ENCODE measurements at regions not wholly inside any gene's neighbourhood (a gene's known extent, or its start where the extent isn't known, plus 50 kb on each side); places are given as distances from the start of the nearest gene placed in this dataset.

DNA sequence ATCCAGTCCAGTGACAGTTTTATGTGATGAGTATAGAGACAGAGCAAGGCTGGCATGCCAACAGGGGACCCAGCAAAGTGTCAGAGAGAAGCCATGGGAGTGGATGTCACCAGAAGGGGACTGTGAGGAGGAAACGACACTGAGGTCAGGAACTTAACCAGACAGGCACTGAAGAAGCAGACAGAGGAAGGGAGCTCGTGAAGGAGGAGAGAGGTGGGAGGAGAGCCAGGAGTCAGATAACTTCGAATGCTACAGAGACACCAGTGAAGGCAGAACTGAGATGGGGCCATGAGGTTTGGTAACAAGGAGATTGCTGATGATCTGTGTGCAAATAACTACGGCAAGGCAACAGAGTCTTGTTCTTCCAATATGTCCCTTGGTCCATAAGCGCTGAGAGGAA lies 211.1 kb upstream of the FOXA2 start:
- no peak for DNase-seq

DNA sequence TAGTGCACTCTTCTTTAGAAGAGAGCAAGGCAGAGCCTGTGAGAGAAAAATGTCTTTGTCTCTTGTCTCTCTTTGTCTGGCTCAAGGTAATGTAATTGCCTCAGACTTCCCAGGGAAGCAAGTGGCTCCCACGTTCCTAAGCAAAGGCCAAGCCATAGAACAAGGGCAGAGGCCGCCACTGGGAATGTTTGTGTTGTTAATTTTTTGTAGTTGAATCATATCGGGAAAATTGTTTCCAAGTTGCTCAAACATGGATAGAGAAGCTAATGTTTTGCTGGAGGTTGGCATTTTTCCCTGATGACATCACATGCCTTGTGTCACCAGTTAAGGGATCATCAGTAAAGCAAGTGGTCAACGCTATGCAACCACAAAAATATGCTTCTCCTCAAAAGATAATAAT lies 211.5 kb upstream of the FOXA2 start:
- peak; percentile 89 for DNase-seq

DNA sequence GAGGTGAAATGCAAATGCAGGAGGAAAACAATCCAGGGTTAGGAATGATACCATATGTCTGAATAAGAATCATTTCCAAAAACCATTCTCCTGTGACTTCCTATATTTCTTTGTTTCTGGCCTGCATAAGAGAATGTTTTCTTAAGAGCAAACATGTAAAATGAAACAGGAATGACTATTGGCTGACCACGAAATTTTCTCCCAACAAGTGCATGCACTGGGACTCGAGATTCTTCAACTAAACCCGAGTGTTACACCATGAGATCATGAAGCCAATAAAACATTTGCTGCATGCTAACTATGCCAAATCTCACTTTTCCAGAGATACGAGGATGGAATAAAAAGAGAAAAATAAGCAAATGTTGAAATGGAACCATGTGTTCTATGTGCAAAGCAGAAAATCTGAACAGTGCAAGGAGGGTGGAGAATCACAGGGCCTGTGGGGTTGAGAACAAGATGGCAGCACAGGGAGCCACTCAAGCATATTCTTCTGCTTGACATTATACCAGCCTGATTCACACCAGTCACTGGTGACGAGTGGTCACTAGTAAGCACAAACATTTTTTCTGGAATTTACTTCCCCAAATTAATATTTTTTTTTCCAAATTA lies 212.2 kb upstream of the FOXA2 start:
- DNase-seq = no peak

DNA sequence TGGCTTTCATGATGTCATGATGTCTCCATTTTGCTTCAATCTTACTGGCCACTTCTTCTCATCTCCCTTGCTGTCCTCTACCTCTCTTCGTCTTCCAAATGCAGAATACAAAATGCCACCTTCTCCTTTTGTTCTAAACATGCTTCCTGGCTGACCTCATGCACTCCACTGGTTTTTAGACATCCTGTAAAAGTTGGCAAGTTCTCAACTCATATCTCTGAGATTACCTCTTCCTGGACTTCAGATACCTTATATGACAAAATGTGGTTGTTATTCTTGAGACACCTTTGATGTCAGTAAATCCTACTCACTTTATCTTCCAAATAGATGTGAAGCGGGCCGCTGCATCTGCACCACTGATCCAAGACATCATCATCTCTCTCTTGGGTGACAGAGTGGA lies 212.7 kb upstream of the FOXA2 start:
- no peak for DNase-seq

DNA sequence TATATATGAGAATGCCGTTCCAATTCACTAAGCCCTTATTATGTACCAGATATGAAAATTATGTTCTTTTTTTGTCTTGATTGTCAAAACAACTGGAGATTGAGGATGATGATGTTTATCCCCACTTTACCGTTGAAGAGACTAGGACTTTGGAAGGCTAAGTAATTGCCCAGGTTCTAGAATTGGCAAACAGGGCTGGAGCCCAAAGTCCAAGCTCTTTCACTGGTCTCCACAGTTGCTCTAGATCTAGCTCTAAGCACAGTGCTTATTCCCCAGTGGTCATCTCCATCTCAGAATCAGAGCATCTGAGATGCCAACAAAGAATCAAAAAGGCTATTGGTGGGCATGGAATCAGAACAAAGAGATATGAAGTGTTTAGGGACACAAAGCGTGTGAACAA lies 215.3 kb upstream of the FOXA2 start:
- DNase-seq = no peak

DNA sequence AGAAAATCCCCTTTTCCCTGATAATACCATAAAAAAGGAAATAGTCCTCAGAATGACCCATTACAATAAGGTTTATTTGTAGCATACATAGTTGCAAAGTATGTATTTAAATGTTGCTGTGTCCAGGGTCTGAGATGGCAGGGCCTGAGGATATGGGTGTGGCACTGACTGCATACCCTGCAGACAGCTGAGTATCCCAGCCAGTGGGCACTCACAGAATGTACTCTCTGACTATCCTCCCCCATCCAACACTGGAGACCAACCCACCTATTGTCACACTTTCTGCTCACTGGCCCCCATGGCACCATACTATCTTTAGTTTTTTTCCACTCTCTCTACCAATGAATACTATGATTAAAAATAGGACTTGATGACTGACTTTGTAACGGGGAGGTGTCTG lies 215.8 kb upstream of the FOXA2 start:
- DNase-seq = no peak

DNA sequence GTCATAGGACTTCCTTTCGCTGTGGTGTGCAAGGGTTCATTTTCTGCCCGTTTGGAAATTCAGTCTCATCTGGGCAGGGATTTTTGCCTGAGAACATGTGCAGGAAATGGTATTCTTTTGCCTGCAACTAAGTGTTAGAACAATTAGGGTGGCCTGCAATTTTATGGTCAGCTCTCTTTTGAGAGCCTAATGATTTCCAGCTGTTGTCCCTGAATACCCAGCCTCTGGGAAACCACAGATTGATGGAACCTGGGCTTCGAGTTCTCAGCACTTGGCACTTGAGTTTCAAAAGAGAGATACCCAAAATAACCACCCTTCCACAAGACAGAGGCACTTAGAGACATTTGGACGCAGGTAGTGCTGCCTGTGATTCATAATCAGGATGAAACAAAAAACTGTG lies 217.2 kb upstream of the FOXA2 start:
- DNase-seq = no peak

DNA sequence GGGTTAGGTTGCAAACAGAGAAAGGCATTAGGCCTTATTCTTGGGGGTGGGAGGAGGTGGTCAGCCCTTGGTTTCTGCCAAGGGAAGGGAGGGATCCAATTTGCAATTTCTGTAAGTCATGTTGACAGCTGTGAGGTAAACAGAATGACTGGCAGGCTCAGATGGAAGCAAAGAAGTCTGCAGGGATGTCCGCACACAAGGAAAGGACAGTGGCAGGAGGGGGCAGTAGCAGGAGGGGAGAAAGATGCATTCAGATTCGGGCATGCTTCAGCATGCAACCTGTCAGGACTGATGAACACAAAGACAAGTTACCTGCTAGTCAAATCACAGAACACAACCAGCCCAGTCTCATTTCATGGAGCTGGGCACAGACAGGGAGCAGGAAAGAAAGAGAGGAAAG lies 217.9 kb upstream of the FOXA2 start:
- no peak for DNase-seq

DNA sequence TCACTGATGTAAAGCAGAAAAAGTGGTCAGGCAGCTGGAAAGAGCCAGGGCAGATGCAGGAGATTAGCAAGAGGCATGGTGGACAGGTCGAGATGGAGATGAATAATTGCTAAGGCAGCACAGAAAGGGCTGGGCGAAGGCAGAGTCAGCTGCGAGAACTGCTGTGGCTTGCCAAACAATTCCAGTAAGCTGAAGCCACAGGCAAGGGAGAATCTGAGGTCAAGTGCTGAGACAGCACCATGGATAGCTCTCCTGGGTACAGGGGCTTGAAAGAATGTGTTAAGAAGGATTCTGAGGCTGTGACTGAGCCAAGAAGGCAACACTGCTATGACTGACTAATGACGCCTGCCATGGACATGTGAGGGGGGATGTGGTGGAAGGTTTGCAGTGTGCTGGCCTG lies 220.8 kb upstream of the FOXA2 start:
- DNase-seq = peak; percentile 64

DNA sequence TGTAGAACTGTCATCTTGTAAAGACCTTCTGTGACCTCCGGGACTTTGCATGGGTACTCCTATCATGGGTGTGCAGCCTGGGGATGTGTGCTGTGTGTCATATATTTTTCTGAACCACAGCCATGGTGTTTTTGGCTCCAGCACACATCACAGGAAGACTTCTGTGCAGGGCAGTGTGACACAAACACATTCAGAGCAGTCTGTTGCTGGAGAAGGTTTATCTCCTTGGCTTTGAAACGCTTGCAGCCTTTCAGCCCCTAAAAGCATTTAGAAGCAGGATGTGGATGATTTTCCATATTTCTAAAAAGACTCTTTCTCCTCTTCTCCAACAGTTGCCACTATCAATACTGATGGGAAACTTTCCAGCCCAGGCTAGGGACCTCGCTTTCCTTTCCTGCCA lies 221.6 kb upstream of the FOXA2 start:
- DNase-seq = no peak

DNA sequence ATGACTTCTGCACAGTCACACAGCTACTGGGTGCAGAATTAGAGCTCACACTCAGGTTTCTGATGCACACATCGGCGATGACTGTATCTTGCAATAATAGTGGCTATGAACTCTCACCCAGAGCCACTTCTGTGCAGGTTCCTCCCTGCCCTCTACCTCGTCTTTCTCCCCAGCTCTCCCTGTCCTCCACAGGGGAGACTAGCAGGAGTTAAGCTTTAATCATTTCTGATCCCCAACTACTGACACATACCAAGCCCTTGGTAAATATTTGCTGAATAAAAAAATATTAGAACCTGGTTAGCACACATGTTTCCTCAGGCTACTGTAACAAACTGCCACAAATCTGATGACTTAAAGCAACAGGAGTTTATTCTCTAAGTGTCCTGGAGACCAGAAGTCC lies 222.7 kb upstream of the FOXA2 start:
- DNase-seq = no peak

DNA sequence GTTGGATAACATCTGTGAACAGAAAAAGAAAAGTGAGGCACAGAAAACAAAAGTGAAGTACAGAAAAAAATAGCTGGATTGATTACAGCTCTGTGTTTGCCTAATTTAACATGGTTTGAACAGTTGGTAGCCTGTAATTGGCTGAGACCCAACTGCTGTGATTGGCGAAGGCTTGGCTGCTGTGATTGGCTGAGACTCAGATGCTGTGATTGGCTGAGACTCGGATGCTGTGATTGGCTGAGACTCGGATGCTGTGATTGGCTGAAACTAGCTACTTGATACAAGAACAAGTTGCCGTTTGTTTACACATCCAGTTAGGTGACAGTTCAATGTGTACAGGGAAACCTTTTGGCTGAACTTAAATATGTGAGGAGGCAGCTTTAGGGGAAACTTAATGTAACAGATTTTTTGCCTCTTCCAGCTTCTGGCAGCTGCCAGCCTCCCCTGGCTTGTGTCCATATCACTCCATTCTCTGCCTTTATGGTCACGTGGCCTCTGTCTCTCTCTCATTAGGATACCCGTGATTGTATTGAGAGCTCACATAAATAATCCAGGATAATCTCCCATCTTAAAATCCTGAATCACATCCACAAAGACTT lies 223.4 kb upstream of the FOXA2 start:
- DNase-seq = no peak

DNA sequence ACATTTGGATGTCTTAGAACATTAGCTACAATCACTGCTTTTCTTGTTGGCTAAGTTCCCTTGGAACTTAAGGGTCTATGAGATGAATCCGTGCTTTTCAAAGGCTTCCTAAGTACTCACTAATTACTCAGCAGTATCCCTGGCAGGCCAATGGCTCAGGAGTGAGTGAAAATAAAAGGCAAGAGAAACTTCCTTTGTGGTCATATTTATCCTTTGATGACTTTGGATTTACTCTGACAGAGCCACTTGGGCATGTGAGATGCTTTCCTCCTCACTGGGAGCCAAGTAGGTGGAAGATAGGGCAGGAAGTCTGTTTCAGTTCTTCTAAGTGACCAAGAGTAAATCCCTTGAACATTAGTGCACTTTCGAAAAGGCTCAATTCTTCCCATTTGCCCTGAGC lies 224.3 kb upstream of the FOXA2 start:
- DNase-seq = no peak

DNA sequence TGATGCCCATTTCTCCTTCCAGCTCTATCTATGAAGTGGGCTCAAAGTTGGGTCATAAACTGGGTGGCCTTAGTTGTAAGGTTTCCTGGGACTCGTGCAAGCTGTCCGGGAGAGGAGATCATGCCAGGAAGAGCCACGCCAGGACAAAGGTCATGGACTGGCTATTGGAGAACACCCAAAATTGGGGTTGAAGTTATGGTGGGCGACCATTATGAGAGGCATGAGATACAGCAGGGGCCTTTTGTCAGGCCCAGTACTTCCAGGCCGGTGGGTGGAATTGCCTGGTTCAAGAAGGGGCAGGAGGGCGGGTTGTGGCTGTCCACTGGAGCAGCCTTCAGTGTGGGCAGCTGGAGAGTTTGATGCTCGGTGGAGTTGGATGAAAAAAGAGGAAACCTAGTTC lies 225.1 kb upstream of the SSTR4 start:
- DNase-seq = no peak

DNA sequence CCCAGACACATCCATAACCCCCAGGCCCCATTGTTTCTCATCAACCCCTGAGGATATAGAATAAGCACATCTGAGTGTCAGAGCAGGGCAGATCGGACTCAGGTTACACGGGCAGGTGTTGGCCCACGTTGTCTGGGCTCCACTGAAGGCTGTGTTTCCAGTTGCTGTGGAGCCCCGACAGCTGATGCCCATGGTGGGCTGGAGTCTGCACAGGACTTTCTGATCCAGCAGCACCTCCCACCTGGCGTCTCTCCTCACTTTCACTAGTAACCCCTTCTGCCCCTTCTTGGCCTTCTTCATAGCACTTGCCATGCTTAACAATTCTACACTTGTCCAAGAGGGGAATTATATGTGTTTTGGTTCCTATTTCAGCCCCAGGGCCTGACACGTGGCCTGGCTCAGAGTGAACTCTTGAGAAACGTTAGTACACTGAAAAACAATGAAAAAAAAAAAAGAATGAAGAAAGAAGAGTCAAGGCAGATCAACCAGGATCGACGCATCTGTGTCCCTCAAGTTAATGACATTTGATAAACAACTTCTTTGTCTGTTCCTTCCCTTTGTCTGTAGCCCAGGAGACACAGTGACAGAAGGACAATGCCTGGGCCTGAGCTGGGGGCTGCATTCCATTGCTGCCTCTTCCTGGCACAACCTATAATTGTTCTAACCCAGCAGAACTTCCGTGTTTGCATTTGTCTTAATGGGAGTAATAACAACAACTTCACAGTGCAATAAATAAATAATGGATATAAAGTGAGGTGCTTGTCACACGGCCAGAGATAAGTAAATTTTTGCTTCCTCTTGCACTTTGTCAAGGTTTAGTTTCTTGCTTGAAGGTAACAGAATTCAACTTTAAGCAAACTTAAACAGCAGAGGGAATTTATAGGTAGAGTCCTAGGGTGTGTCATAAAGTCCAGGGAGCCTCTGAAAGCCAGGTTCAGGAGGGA lies 224.2 kb upstream of the SSTR4 start:
- DNase-seq = no peak

DNA sequence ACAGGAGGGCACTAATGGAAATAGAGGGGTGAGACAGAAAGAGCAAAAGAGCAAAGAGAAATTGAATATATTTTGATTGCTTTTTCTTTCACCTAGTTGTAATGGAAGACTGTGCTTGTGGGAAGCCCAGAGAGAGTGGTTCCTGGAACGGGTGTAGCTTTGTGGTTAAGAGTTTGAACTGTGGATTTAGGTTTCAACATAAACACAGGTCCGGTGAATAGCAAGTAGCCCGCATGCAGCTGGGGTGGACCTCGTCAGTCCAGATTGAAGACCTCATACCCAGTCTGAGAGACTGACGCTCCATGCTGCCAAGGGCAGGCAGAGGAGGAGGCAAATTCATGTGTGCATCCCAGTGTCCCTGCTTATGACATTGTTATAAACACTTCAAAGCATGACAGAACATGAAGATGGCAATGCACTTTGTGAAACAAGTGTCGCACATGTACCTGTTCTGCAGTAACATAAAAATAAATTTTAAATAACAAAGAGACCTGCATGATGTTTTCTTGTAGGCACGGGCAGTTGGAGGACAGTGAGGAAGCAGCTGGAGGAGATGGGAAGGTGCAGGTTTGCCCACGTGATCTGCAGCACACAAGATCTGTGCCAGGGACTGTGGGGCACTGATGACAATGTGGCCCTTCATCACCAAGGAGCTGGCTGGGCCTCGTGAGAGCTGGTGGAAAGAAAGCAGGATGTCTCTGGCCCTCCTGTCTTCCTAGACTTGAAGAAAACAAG lies 220.5 kb upstream of the SSTR4 start:
- DNase-seq = no peak

DNA sequence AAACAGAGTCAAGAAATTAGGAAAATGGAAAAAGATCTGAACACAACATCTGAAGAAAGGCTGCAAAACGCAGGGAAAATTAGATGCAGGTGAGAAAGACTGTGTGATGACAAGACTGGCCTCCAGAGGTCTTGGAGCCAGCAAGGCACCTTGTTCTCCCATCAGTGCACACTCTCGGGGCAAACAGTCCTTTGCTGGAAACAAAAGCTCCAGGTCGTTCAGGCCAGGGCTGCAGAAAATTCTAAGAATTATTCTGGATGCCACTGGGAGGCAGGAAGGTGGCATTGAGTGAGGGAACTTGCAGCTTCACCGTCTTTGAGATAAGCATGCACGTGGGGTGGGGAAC lies 219.9 kb upstream of the SSTR4 start:
- DNase-seq = no peak

DNA sequence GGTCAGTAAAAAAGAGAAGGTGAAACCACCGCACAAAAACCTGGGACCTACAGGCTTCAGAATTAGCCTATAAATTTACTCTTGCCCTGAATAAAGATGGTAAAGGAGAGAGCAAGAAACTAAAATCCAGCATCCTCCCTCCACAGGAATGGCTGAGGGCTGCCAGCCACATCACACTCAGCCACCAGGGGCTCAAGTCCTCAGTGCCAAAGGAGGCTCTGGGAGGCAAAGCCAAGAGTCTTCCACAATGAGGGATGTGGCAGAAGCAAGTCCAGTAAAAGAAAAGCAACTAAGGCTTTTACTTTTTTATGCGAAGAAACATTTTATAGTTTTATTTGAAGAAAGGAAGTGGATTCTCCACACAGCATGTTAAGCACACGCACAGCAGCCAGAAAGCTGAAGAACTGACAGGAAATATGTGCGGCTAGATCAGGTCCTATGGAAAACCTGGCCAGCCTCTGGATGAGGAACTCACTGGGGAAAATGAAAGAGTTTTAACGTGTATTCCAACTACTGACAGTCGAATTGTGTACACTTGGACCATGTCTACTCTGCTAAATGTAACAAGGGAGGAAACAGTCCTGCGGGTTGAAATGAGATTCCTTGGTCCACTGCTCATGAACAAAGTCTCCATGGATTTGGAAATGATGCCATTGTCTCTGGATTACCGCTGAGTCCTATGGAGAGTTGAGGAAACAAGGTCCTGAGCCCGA lies 219.4 kb upstream of the SSTR4 start:
- no peak for DNase-seq

DNA sequence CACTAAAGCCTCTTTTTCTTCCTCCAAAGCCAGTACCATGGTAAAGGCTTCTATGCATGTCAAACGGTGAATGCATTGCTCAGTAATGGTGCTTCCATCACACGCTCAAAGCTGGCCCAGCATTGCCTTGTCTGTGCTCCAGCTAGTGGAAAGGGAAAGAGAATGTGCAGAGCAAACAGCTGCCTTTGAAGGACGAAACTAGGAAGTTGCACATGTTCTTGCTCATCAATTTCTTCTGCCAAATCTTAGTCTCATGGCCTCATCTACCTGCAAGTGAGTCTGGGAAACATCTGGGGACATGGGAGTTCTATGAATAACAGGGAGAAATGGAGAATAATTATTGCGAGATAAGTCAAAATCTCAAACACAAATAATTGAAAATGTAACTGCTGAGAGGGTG lies 216.5 kb upstream of the SSTR4 start:
- no peak for DNase-seq

DNA sequence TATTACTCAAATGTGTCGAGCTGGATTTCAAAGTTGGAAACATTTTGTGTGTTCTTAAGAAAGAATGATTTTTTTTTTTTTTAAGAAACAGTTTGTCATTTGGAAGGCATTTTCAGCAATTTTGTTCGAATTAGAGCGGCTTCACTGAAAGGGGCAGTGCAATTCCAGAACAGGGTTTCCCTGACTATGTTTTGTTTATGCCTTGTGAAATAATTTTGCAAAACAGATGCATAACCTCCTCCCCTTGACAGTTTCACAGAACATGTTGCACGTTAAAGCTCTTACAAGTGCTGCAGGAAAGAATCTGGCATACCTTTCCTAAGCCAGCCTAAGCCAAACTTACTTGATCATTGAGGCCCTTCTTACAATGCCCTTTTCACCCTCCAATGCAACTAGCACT lies 216.0 kb upstream of the SSTR4 start:
- DNase-seq = no peak

DNA sequence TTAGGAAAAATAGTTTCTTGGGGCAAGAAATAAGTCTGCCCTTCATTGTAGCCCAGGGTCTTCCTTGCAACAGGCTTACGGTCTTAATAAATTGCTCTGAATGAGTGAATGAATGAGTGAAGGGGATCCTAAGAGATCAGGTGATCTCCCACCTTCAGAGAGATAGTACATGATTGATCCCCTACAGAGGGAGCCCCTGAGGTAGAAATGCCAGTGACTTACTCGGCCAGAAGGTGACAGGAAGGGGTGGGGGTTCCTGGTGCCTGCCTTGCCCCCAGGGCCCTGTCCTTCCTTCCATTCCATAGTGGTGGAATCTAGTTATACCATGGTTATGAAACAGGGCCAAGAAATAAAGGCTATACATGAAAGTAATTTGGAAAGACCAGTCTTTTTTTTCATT lies 215.3 kb upstream of the SSTR4 start:
- no peak for DNase-seq

DNA sequence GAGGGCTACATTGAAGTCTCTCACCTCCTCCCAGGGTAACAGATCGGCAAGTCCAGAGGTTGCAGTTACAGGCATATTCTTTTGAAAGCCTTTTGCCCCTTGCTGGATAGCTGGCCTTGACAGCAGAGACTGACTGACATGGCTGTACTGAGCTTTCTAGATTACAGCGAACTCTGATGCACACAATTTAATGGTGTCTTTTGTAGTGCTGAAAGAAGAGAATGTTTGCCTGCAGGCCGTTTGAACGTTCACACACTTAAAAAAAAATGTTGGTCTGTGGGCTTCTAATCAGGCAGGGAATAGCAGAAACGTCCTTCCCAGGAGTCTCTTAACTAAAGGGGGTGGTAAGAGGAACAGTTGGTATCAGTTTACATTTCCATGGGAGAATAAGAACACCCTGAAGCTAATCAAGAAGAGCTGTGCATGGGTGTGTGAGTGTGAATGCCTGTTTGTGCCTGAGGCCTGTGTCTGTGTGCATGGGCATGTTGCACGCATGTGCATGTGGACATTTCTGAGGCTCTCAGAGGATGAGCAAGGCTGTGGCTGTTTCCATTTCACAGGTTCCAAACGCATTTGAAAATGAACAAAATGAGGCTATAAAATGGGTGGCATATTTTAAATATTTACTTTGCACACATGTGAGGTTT lies 213.9 kb upstream of the SSTR4 start:
- no peak for DNase-seq

DNA sequence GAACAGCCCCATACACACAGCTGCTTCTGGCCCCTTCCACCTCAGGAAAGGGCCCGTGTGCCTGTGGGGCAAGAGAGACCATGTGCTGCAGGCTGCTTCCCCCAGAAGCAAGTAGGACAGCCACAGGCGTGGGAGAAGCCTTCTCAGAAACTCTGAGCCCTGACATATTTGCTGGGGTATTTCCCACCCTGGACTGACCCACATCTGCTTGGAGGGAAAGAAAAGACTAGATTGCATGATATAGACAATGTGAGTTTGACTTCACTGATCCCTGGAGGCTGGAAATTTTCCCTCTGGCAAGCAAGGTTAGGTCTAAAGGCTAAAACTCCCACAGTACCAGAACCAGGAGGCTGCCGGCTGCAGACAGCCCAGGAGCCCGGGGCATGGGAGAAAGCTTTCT lies 213.3 kb upstream of the SSTR4 start:
- DNase-seq = no peak
